Stimulated activated CD4-positive, alpha-beta T cell treated with anti-CD3 and anti-CD28 coated beads, Interleukin-2, amount 100 ng/mL, for 4 hours (primary cell): ENCODE measurements at regions not wholly inside any gene's neighbourhood (a gene's known extent, or its start where the extent isn't known, plus 50 kb on each side); places are given as distances from the start of the nearest gene placed in this dataset.

Source experiments
- DNase-seq: peaks from one replicate; pipeline ENCODE4 v3.0.0-alpha.2; 2020; ENCODE audit warnings: low read depth

- DNase-seq, result no peak
These were observed 310.1 kb downstream of the PLK2 start for GRCh38 chr5:58149746-58150145.

GRCh38 chr5:58149345-58149744 is 310.5 kb downstream of the PLK2 start:
- DNase-seq, result no peak

DNA sequence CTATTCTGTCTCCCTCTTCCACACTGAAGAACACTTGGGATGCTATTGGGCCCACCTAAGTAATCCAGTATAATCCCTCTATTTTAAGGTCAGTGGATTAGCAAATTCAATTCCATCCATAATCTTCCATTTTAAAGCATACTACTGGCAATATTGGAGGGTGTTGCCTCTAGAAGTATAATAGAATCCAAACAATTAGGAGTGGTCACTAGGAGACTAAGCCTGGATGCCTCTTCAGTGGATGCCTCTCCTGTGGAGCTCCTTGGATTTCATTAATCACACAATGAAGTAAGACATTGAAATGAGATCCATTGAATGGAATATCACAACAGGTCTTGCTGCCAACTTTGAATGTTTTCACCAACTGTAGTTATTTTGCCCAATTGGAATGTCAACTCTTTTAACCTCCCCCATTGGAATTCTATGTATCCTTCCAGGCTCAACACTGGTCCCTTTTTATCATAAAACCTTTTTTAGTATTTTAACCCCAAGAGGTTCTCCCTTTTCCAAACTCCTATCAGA is 311.6 kb downstream of the PLK2 start:
- no peak for DNase-seq

DNA sequence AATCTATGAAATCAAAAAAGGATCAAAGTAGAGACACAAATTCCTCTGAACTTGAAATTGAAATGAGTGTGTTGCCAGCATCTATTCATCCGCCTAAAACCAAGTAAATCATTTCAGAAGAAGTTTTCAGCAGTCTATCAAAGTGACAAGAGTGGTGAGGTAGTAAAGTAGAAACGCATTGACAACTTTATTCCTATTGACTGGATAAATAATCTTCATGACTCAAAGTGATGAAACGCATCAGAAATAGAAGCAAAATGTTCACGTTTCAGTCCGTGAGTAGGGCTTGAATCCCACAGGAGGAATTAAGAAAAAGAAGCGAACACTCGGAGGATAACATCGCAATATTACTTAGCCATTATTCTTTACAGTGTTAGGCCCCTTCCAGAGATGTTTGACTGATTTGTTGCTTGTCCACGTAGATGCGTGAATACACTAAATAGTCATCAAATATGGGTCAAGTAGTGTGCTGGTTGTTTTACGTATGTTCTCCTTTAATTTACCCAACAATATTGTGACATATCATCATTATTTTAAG is 314.4 kb downstream of the PLK2 start:
- no peak for DNase-seq

- DNase-seq, result no peak
These were observed 316.2 kb downstream of the PLK2 start for GRCh38 chr5:58143727-58144126.

DNA sequence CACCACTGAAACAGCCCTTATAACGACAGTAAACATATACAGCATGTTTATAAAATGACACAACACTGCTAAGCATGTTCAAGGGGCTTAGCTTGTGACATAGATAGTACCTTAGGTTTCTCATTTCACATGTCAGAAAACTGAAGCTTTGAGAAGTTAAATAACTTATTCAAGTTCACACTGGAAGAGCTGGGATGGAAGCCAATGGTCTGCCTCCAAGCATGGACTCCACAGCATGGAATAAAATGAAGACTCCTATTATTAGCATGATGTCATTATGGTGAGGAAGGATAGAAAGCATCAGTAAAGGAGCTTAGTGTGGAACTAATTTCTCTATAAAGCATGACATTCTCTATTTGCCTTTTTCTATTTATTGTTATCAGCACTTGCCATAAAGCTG is 316.7 kb downstream of the PLK2 start:
- no peak for DNase-seq

DNA sequence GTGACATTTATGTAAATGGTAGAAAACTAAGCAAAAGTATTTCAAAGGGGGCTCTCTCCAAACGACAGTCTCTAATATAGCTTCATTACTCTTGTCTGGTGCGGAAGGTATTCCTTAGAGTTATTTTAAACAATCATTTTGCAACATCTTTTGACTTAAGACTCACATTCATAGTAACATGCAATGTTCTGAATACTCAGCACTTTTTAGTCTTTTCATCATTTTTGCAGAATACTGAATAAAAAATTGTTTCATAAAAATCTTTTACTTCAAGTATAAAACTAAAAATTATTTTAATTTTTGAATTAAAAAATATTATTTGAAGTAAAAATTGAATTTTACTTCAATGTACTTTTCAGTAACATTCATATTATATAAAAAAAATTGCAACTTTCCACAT is 321.1 kb downstream of the PLK2 start:
- no peak for DNase-seq

- no peak for DNase-seq
These were observed 323.5 kb downstream of the PLK2 start for GRCh38 chr5:58136406-58136805.

DNA sequence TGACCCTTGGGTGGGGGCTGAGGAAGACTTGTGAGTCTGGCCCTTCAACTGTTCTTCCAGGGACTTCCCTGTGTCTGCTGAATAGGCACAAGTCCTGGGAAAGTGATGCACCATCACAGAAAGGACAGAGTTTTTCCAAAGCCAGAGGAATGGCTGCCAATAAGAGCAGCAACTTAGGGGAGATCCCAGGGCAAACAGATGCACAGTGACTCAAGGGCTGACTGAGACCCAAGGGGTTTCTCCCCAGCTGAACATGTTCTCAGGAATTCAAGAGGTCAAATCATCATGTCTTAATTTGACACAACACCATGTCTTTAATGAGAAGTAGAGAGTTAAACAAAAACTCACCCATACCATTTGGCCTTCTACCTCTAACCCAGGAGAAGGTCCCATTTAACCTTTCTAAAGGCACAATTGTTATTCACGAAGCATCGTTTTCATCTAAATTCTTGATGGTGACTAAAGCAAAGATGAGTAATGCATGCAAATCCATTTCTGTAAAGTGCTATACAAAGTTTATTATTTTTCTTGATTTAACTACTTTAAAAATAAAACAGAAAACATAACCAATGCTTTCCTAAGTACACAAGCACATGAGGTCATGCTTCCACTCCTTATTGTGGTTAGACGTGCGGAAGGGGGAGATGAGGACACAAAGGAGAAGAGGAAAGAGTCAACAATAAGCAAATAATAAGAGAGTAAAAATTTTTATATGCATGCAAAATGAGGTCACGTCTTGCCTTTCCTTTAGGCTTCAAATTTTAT is 324.1 kb downstream of the PLK2 start:
- DNase-seq, result no peak

DNA sequence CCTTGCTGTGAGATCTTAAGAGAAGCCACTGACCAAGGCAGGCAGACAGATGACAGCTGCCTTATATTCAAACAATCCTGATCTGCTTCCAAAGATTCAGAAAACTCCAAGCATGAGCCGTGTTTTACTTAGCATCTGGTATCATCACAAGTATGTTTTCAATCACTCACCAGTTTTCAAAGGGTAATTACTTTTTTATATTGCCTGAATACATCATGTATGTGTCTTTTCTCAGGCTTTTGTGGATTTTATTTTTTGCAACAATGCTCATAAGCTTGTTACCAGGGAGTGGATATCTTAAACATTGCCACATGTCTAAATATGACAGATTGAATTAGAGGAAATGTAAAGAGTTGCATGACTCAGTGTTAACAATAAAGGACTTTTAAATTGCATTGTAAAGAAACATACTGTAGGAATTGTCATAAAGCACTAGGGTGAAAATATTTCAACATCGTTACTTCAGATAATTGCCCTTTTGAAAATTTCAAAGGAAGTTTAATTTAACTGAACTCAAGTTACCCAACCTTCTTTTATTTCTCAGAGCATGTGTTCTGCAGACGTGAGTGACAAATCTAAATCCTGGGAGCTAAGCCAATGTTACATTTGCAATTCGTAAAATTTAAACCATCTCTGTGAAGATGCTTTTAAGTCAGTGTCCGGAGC is 326.1 kb downstream of the PLK2 start:
- DNase-seq, result no peak

GRCh38 chr5:58133216-58133615 is 326.7 kb downstream of the PLK2 start:
- no peak for DNase-seq

- no peak for DNase-seq
These were observed 332.3 kb downstream of the PLK2 start for GRCh38 chr5:58127255-58128220.

DNA sequence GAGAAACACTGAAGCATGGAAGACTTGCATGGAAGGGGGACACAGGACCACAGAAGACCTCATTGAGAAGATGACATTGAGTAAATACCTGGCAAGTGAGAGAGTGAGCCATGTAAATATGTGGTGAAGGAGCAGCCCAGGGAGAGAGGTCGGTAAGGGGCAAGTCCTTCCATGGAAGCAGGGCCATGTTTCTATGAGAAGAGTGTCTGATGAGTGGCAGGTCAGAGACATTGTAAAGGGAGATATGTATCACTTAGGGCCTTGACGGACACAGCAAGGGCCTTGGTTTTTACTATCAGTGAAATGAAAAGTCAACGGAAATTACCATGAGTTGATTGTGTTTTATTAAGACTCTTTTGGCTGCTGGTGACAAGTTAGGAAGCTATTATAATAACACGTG is 336.4 kb downstream of the PLK2 start:
- no peak for DNase-seq

DNA sequence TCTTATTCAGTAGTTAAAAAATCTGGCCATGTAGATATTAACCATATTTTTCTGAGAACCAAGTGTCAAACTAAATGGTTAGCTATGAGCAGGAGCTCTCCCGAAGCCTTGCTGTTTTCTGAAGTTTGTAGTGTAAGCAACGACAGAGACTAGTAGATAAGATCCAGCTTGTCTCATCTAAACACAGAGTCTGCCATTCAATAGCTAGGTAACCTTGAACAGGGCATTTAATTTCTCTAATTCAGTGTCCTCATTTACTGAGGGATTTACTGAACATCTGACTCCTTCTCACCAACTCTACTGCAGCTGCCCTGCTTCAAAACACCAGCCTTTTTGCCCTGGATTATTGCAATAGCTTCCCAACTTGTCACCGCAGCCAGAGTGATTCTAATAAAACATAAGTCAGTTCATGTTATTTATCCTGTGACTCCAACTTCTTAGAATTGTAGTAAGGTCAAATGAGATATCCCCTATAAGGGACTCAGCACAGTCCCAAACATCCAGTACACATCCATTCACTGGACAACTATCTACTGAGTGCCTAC is 337.0 kb downstream of the PLK2 start:
- DNase-seq, result no peak

DNA sequence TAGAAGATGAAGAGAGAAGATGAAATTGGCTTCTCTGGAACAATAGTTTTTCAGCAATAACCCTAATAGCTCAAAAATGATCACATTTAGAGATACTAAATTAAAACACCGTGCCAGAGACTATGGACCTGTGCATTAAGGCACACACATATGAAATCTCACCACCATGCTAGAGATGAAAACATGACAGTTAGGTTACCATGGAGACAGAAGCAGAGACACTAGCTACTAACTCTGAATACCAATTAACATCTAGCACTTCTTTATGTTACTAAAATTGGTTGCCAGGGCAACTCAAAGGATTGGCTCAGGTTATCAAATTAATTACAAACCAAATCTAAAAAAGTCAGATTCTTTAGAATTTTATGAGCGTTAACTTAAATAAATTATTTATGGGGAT is 337.7 kb downstream of the PLK2 start:
- no peak for DNase-seq

- DNase-seq, result no peak
These were observed 338.5 kb downstream of the PLK2 start for GRCh38 chr5:58121391-58121790.

DNA sequence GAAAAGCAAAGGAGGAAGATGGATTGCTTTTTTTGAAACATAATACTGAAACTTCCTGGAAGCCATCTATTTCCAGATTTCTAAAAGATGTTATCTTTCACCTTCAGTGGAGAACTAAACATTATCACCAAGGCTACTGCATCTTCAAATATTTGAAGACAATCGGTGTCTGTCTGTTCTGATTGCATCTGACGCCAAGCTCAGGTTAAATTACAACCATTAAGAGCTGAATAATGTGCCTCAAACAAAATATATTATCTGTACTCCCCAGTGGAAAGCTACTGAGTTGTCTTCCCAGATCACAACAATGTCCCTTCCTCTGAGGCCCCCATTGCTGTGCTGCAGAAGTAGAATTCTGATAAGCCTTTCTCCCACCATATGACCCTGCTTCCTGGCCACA is 342.3 kb downstream of the PLK2 start:
- DNase-seq, result no peak

GRCh38 chr5:58116346-58116745 is 343.5 kb downstream of the PLK2 start:
- DNase-seq, result no peak

DNA sequence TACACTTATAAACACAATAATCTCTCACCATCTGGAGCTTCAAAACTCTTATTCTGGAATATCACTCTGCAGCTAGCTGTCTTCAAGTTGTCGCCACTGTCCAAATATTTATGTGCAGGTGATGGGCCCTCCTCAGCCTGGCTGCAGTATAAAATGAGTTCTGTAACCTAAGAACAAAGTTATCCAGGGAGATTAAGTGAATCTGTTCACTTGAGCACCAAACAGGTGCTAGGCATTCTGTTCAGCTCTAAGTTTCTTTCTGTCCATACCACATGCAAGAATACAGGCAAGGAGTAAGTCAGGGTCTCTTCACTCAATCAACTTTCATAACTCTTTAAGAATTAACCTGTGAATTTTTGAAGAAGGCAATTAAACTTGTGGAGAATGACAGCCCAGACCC is 344.1 kb downstream of the PLK2 start:
- DNase-seq, result no peak

DNA sequence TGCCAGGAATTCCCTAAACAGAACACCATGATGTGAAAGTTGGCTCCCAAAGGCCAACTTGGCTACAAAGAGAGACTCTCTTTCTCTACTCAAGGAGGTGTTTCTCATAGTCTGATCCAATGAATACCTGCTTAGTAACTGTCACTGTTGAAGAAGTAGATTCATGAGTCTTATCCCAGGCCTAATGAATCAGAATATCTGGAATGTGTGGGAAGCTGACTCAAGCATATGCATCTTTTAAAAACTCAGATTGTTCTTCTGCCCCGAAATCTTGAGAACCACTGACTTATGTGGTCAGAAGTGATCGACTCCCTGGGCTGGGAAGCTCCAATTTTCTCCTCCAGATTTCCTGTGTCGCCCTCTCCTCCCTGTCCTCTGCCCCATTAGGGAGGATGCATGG is 345.6 kb downstream of the PLK2 start:
- DNase-seq, result no peak

GRCh38 chr5:58113172-58113571 is 346.7 kb downstream of the PLK2 start:
- no peak for DNase-seq

DNA sequence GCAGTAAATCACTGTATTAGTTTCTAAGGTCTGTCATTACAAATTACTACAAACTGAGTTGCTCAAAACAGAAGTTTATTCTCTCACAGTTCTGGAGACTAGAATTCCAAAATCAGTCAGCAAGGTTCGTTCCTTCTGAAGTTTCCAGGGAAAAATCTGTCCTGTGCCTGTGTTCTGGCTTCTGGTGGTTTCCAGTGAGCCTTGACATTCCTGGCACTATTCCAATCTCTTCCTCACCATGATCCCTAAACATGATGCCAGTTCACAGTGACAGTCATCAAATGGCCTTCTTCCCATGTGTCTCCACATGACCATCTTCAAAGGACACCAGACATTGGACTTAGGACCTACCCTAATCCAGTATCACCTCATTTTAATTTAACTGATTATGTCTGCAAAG is 351.4 kb downstream of the PLK2 start:
- DNase-seq, result no peak
